GM18868 (cell line): ENCODE measurements at regions not wholly inside any gene's neighbourhood (a gene's known extent, or its start where the extent isn't known, plus 50 kb on each side); places are given as distances from the start of the nearest gene placed in this dataset.

Source experiments
- ATAC-seq: cut with Tn5 transposase; IDR thresholded peaks from one replicate; pipeline ENCODE4 v1.9.1; 2021; ENCODE audit warnings: mild to moderate bottlenecking, moderate library complexity; ENCODE audit not compliant: unreplicated experiment

DNA sequence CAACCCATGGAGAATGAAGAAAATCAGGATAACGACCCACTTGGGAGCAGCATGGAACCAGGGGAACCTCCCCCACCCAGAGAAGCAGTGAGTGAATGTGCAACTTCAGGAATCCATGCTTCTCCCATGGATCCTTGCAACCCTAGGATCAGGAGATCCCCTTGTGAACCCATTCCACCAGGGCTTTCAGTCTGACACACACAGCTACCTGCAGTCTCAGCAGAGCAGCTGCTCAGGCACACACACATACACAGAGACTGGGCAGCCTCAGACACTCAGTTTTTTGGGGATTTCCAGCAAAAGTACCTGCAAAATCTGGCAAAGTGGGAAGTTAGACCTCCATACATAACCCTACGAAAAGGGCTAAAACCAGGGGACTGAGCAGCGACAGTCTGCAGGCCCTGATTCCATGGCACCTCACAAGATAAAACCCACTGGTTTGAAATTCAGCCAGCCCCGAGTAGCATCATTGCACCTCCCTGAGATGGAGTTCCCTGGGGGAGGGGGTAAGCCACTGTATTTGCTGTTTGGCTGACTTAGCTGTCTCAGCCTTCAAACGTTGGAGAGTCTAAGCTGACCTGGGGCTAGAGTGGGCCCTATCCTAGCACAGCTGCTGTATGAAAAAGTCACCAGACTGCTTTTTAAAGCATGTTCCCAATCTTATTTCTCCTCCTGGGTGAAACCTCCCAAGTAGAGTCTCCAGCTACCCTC, 737.5 kb upstream of the NDST4 start:
- peak; percentile 80 for ATAC-seq

DNA sequence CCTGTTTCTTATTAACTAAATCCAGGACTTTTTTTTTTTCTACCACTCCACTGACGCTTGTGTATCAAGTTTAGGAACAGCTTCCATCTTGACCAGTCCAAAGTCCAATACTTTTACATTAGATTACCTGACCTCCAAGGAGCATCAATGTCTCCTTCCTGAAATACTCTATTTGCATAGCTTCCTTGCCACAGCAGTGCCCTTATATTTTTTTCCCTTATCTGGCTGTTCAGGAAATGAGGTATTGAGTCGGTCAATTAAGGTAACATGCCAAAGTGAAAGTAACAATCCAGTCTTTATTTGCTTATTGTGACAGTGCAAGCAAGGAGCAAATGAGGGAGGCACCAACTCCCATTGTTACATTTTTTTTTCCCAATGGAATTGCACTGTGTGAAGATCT, 730.8 kb upstream of the NDST4 start:
- ATAC-seq, result no peak

DNA sequence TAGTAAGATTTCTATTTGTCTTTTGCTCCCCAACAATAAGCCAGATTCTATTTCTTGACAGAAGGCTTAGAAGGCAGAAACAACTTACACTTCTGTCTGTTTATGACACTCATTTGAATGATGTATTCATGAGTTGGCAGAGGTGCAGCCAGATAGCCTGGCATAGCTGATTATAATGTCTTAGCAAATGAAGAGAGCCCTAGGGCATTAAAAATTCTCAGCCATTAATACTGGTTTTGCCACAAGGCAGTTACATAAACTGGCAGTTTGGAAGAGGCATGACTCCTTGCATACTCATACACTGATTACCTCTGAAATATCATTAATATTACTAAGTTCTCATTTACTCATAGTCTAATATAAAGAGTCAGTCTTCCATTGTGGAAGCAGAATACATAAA, 728.5 kb upstream of the NDST4 start:
- ATAC-seq, result no peak

- ATAC-seq, result no peak
Measured at GRCh38 chr4:115834441-115834840, 721.0 kb upstream of the NDST4 start.

DNA sequence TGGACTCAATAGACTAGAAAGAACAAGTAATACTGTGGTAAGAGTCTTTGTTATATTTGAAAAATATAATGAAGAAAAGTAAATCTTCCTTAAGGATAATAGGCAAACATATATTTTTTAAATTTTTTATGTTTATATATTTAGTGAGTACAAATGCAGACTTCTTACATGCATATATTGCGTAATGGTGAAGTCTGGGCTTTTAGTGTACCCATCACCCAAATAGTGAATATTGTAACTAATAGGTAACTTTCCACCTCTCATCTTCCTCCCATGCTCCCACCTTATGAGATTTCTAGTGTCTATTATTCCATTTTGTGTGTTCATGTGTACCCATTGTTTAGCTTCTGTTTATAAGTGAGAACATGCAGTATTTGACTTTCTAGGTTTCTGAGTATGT, 711.2 kb upstream of the NDST4 start:
- no peak for ATAC-seq

DNA sequence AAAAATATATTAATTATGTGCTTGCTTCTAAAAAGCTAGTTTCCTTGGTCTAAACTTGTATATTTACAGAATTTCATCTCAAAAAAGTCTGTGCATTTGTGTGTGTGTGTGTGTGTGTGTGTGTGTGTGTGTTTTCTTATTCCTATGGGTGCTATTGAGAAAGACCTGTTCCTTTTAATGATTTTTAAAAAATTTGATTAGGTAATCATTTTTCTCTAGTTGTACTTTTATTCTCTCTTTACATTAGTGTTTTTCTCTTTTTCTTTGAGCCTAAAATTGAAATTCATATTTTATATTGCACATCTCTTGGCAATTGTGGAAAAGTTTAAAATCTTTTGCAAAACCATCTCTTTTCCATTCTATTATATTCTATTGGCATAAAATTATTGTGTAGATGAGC, 690.4 kb upstream of the NDST4 start:
- no peak for ATAC-seq

DNA sequence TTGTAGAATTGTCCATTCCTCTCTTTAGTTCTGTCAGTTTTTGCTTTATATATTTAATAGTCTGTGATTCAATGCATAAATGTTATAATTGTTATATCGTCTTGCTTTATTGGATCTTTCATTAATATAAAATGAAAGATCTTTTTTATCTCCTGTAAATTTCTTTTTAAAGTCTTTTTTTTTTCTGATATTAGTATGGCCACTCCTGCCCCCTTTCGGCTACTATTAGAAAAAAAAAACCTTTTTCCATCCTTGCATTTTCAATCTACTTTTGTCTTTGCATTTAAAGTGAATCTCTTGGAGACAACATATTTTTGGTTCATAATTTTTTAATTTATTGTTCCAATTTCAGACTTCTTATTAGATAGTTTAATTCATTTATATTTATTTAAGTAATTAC, 677.4 kb upstream of the NDST4 start:
- ATAC-seq, result no peak

GRCh38 chr4:115781528-115782146, 668.2 kb upstream of the NDST4 start:
- ATAC-seq, result peak; percentile 64

- peak; percentile 76 for ATAC-seq
Measured at GRCh38 chr4:115780835-115781234, 667.4 kb upstream of the NDST4 start.

GRCh38 chr4:115780268-115780667, 666.8 kb upstream of the NDST4 start:
- no peak for ATAC-seq

- peak; percentile 54 for ATAC-seq
Measured at GRCh38 chr4:115770046-115770543, 656.7 kb upstream of the NDST4 start.

DNA sequence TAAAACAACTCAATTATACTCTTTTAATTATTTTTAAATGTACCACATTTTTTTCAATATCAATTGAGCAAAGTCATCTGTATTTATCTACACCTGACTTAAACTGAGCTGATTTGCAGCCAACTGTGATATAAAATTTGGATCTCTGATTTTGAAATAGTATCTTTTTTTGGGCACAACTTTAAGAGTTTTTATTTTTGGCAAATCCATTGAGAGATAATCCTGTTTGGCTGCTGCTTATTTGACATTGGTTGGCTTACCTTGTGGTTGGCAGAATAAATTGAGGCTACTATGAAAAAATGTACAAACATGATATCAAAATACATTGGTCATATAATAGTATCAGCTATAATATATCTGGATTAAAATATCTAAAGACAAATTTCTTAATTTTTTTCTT, 656.0 kb upstream of the NDST4 start:
- ATAC-seq, result no peak

- no peak for ATAC-seq
Measured at GRCh38 chr4:115763051-115763450, 649.6 kb upstream of the NDST4 start.

DNA sequence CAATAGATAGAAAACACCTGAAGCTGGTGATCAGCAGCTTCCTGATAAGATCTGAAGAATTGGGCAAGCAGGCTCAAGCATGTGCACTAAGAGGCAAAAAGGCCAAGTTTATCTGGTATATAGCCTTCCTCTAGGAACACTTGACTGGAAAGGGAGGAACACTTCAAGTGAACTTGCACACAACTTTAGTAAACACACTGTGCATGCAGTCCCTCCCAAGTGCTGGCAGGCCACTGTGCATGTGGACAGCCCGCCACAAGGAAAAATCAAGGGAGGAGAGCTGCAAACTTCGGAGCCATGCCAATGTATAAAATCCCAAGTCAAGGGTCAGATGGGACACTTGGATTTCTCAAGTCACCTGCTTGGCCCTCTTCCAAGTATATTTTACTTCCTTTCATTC, 645.8 kb upstream of the NDST4 start:
- ATAC-seq, result no peak

DNA sequence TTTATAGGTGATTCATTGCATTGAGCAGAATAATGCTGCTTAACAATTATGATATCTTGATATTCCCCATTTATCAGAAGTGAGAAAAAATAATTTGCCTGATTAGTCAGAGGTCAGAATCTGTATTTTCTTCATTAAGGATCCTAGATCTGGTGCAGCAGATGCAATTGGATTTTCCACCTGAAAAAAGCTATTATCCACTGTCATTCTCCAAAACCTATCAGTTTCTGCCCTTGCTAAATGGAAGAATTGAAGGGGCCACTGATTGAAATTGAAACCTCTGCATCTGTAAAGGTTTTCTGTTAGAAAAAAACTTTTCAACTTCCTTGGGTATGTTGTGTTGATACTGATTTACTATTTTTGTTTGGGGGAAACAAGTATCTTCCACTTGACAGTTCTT, 636.0 kb upstream of the NDST4 start:
- no peak for ATAC-seq

- ATAC-seq, result no peak
Measured at GRCh38 chr4:115740806-115741205, 627.4 kb upstream of the NDST4 start.

GRCh38 chr4:115729739-115730266, 616.4 kb upstream of the NDST4 start:
- no peak for ATAC-seq

- no peak for ATAC-seq
Measured at GRCh38 chr4:115723621-115724020, 610.2 kb upstream of the NDST4 start.

- ATAC-seq, result no peak
Measured at GRCh38 chr4:115720611-115721010, 607.2 kb upstream of the NDST4 start.

DNA sequence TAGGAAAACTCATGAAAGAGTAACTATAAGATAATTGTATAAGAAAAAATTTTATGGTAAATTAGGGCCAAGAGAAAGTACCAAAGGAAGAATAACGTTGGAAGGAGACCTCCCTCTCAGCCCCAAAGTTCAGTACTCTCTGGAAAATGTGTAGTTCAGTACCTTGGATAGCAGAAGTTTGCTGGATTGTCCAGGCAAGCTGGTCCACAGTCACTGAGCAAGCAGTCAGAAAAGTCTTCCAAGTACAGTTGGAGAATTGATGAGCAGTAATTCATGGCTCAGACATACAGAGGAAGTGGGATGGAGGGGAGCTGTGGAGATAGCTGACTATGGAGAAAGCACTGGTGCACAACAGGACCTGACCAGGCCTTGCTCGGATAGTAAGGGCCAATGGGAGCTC, 598.2 kb upstream of the NDST4 start:
- ATAC-seq, result no peak

DNA sequence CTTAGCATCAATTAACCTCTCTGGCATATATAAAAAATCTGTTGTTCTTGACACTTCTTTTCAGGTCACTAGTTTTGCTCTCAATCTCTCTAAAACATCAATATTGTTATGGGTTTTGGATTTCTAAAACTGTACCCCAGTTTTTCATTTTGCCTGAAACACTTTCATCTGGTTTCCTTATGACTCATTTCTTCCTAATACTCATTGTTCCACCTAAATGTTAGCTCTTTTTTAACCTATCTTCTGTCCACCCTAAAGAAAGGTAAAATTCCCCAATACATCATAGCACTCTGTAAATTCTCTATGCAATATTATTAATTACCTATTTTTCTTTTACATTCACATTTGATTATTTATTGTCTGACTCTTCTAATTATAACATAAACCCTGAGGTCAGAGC, 575.5 kb upstream of the NDST4 start:
- no peak for ATAC-seq

DNA sequence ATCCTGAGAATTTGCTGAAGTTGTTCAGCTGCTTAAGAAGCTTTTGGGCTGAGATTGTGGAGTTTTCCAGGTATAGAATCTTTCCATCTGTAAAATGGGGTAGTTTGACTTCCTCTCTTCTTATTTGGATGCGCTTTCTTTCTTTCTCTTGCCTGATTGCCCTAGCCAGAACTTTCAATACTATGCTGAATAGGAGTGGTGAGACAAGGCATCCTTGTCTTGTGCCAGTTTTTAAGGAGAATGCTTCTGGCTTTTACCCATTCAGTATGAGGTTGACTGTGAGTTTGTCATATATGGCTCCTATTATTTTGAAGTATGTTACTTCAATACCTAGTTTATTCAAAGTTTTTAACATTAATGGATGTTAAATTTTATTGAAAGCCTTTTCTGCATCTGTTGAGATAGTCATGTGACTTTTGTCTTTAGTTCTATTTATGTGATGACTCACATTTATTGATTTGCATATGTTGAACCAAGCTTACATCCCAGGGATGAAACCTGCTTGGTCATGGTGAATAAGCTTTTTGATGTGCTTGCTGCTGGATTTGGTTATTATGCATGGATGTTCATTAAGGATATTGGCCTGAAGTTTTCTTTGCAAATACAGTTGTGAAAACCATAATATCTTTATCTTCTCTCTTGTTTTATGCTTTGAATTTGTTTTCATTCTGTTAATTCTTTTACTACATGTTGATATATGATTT, 573.8 kb upstream of the NDST4 start:
- ATAC-seq, result no peak
